Ishikawa (cell line): ENCODE measurements at regions not wholly inside any gene's neighbourhood (a gene's known extent, or its start where the extent isn't known, plus 50 kb on each side); places are given as distances from the start of the nearest gene placed in this dataset.

Source experiments
- CEBPB ChIP-seq: IDR thresholded peaks from 2 replicates; pipeline ENCODE4 v1.6.1; 2012
- CREB1 ChIP-seq: IDR thresholded peaks from 2 replicates; pipeline ENCODE4 v1.6.1; 2012; ENCODE audit warnings: low read depth
- EGR1 ChIP-seq: IDR thresholded peaks from 2 replicates; pipeline ENCODE4 v1.6.1; 2012
- EP300 ChIP-seq: IDR thresholded peaks from 2 replicates; pipeline ENCODE4 v1.6.1; 2012; ENCODE audit warnings: borderline replicate concordance
- FOXM1 ChIP-seq: IDR thresholded peaks from 2 replicates; pipeline ENCODE4 v1.6.1; 2012; ENCODE audit warnings: low read depth, borderline replicate concordance
- NFIC ChIP-seq: IDR thresholded peaks from 2 replicates; pipeline ENCODE4 v1.6.1; 2012
- RAD21 ChIP-seq: IDR thresholded peaks from 2 replicates; pipeline ENCODE4 v1.6.1; 2012; ENCODE audit warnings: low read depth
- TAF1 ChIP-seq: IDR thresholded peaks from 2 replicates; pipeline ENCODE4 v1.6.1; 2012; ENCODE audit warnings: low read depth, mild to moderate bottlenecking
- TCF12 ChIP-seq: IDR thresholded peaks from 2 replicates; pipeline ENCODE4 v1.6.1; 2012; ENCODE audit warnings: low read depth
- TEAD4 ChIP-seq: IDR thresholded peaks from 2 replicates; pipeline ENCODE4 v1.6.1; 2012
- YY1 ChIP-seq: IDR thresholded peaks from 2 replicates; pipeline ENCODE4 v1.6.1; 2012; ENCODE audit warnings: low read depth
- ZBTB7A ChIP-seq: IDR thresholded peaks from 2 replicates; pipeline ENCODE4 v1.6.1; 2012; ENCODE audit warnings: low read depth
- TF ChIP-seq, protein P1 (sequence below): IDR thresholded peaks from 2 replicates; pipeline ENCODE4 v1.6.1; 2012
- TF ChIP-seq, protein P2 (sequence below): IDR thresholded peaks from 2 replicates; pipeline ENCODE4 v1.6.1; 2012
- TF ChIP-seq, protein P3 (sequence below): IDR thresholded peaks from 2 replicates; pipeline ENCODE4 v1.6.1; 2012; ENCODE audit warnings: low read depth, mild to moderate bottlenecking

DNA sequence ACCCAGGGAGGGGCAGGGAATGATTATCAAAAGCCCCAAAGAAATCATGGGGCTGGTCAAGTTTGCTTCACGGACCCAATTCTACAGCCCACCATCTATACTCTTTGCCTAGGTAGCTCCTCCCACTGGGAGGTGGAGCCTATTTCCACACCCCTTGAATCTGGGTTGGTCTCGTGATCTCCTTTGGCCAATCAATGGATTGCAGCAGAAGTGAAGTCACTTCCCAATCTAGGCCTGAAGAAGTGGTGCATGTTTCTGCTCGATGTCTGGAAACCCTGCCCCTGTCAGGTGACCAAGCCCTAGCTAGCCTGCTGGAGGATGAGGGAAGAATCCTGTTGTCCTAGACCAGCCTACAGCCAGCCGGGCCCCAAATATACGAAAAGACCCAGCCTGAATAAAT lies 86.3 kb upstream of the ADGRE5 start:
- TF ChIP-seq, protein P1, sequence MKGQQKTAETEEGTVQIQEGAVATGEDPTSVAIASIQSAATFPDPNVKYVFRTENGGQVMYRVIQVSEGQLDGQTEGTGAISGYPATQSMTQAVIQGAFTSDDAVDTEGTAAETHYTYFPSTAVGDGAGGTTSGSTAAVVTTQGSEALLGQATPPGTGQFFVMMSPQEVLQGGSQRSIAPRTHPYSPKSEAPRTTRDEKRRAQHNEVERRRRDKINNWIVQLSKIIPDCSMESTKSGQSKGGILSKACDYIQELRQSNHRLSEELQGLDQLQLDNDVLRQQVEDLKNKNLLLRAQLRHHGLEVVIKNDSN = peak; percentile 78
- TF ChIP-seq, protein P2, sequence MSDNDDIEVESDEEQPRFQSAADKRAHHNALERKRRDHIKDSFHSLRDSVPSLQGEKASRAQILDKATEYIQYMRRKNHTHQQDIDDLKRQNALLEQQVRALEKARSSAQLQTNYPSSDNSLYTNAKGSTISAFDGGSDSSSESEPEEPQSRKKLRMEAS = peak; percentile 36; the same call in 1 of the 2 replicates

DNA sequence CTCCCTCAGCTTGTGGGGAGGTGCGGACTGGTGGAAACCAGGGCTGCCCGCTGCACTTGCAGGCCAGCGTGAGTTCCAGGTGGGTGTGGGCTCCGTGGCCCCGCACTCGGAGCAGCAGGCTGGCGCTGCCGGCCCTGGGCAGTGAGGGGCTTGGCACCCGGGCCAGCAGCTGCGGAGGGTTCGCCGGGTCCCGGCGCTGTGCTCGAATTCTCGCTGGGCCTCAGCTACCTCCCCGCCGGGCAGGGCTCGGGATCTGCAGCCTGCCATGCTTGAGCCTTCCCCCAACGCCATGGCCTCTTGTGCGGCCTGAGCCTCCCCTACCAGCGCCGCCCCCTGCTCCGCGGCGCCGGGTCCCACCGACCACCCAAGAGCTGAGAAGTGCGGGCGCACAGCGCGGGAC lies 71.6 kb upstream of the ADGRL1 start:
- no peak for TF ChIP-seq RAD21
- TF ChIP-seq YY1 = no peak
- no peak for TF ChIP-seq EGR1
- no peak for TF ChIP-seq EP300
- no peak for TF ChIP-seq CEBPB
- no peak for TF ChIP-seq TCF12
- no peak for TF ChIP-seq TAF1
- TF ChIP-seq FOXM1 = no peak
- TF ChIP-seq, protein P3, sequence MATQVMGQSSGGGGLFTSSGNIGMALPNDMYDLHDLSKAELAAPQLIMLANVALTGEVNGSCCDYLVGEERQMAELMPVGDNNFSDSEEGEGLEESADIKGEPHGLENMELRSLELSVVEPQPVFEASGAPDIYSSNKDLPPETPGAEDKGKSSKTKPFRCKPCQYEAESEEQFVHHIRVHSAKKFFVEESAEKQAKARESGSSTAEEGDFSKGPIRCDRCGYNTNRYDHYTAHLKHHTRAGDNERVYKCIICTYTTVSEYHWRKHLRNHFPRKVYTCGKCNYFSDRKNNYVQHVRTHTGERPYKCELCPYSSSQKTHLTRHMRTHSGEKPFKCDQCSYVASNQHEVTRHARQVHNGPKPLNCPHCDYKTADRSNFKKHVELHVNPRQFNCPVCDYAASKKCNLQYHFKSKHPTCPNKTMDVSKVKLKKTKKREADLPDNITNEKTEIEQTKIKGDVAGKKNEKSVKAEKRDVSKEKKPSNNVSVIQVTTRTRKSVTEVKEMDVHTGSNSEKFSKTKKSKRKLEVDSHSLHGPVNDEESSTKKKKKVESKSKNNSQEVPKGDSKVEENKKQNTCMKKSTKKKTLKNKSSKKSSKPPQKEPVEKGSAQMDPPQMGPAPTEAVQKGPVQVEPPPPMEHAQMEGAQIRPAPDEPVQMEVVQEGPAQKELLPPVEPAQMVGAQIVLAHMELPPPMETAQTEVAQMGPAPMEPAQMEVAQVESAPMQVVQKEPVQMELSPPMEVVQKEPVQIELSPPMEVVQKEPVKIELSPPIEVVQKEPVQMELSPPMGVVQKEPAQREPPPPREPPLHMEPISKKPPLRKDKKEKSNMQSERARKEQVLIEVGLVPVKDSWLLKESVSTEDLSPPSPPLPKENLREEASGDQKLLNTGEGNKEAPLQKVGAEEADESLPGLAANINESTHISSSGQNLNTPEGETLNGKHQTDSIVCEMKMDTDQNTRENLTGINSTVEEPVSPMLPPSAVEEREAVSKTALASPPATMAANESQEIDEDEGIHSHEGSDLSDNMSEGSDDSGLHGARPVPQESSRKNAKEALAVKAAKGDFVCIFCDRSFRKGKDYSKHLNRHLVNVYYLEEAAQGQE = no peak

DNA sequence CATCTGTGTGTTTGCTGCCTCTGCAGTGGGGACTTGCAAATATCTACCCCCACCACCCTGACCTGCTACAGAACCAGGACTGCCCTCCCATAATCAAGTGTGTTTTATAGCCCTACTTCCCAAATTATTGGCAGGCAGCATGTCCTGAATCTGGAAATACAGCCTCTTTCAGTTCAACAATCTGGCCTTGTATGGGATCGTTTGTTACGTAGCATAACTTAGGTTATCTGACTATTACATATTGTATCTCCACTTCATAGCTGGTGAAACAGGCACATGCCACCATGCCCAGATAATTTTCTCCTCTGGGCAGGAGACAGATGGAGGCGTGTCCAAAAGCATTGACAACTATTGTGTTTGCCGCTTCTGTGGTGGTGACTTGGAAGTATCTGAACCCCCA lies 66.7 kb upstream of the ADGRL1 start:
- TF ChIP-seq NFIC (no peak), EGR1 (no peak), RAD21 (no peak), TAF1 (no peak), CREB1 (no peak), CEBPB (no peak), YY1 (no peak), EP300 (no peak), FOXM1 (no peak), ZBTB7A (no peak), TCF12 (no peak), TEAD4 (no peak)
- TF ChIP-seq, protein P3 = no peak
- TF ChIP-seq, protein P2 = no peak
- TF ChIP-seq, protein P1 = no peak

DNA sequence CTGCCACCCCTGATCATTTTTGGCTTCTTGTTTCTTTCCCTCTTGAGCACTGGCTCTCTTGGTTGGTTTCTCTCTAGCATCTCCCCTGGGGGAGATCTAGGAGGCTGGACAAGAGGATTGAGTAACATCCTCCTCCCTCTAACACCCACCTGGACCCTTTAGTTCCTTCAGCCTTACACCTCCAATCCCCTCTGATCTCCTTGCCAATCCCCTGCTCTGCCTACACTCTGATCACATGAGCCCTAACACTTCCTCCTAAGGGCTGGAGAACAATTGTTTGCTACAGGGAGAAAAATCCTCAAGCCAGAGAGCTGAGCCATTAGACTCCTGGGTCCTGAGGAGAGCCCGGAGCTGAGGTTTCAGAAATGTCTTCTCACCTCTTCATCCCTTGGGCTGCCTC lies 65.9 kb upstream of the ADGRL1 start:
- no peak for TF ChIP-seq FOXM1
- no peak for TF ChIP-seq TAF1
- TF ChIP-seq, protein P3 = no peak
- TF ChIP-seq NFIC = no peak
- TF ChIP-seq CREB1 = no peak
- TF ChIP-seq CEBPB = no peak
- no peak for TF ChIP-seq YY1
- TF ChIP-seq ZBTB7A = no peak
- no peak for TF ChIP-seq EP300
- no peak for TF ChIP-seq EGR1
- no peak for TF ChIP-seq TEAD4

DNA sequence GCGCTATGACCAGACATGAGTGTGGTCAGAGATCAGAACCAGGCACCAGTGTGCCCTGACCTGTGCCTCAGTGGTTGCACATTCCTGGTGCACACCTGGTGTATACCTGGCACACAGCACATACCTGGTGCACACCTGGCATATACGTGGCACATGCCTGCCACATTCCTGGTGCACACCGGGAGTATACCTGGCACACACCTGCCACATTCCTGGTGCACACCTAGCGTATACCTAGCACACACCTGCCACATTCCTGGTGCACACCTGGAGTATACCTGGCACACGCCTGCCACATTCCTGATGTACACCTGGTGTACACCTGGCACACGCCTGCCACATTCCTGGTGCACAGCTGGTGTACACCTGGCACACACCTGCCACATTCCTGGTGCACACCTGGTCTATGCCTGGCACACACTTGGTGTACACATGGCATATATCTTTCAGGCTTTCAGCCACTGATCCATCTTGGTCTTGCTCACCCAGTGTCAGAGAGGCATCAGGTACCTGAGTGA lies 61.3 kb upstream of the ADGRL1 start:
- TF ChIP-seq TCF12 (0 out of 2 replicates have a peak, but pooled peaks have one; percentile 26), YY1 (no peak), NFIC (no peak), TAF1 (no peak), EP300 (no peak), EGR1 (no peak), ZBTB7A (no peak), TEAD4 (0 out of 2 replicates have a peak, but pooled peaks have one; percentile 6), RAD21 (no peak), FOXM1 (no peak), CREB1 (no peak), CEBPB (no peak)
- TF ChIP-seq, protein P2 = no peak
- TF ChIP-seq, protein P3 = no peak
- TF ChIP-seq, protein P1 = no peak
